ENCODE measurements at regions not wholly inside any gene's neighbourhood (a gene's known extent, or its start where the extent isn't known, plus 50 kb on each side); places are given as distances from the start of the nearest gene placed in this dataset.
A peak's percentile ranks its signal among the peaks of the same experiment; 100 is the strongest.

DNA sequence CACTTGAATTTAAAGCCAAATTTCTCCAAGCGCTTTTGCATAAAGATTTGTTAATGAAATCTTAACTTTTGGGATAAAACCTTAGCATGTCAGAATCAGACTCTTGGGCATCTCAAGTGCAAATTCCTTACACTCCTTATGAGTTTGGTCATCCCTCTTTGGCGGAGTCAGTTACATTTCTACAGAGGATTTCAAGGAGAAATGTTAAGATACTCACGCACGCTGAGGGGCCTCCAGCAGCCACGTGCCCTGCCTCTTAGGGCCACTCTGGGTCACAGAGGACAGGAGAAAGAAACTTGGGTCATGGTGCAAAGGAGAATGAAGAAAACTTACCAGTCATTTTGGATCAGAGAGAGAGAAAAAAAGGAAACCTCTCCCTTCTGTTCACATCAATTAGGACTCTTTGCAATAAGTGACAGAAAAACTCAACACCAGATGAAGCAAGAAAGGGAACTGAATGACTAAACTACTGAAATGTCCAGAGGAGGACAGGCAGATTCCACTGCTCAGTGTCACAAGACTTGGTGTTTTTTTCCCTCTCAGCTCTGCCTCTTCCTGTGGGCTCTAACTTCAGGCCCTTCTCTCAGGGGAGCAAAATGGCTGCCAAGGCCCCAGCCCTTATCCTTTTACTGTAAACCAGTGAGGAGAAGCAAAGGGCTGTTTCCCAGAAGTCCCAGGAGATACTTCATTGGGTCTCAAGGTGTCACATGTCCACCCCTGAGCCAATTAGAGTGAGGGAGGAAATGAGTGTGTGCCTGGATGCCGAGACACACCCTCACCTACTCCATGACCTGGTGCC lies 63.3 kb upstream of the NFIL3 start:
- Histone ChIP-seq H3K4me1 (ENCODE audit: control insufficient read depth, insufficient read depth, low read length) (peaks cover 21% of the 10 kb centered on the region), H3K9me3 (replicated peaks; ENCODE audit: low read length) (no peaks in the 10 kb centered on the region), H3K4me3 (ENCODE audit: low read length) (no peak overlapping the region), H3K27me3 (ENCODE audit: control insufficient read depth, insufficient read depth, low read length) (no peaks in the 10 kb centered on the region), H3K4me2 (ENCODE audit: low read length) (no peak overlapping the region), H3K36me3 (ENCODE audit: insufficient read depth, low read length) (no peaks in the 10 kb centered on the region), H3K9ac (ENCODE audit: low read depth, low read length) (no peak overlapping the region)

DNA sequence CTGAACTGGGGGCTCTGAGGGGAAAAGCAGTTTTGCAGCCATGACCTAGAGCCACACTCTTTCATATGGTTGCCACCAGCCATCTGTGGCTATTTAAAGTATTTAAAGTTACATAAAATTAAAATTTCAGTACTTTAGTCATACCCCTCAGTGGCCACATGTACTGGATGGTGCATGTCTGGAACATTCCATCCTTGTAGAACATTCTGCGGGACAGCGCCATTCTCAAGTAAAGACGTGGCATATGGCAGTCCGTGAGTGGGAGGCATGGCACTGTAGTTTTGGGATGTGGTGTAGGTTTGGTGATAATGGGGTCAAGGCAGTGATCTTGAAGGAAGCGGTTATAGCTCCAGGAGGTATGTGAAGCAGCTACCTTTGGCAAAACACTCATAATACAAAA lies 61.4 kb upstream of the NFIL3 start:
- no peak overlapping the region for H3K4me3 ChIP-seq (ENCODE audit: low read length)
- H3K9me3 ChIP-seq (replicated peaks; ENCODE audit: low read length), result no peaks in the 10 kb centered on the region
- no peaks in the 10 kb centered on the region for H3K27me3 ChIP-seq (ENCODE audit: control insufficient read depth, insufficient read depth, low read length)
- no peak overlapping the region for H3K4me2 ChIP-seq (ENCODE audit: low read length)
- peaks cover 21% of the 10 kb centered on the region for H3K4me1 ChIP-seq (ENCODE audit: control insufficient read depth, insufficient read depth, low read length)
- H3K36me3 ChIP-seq (ENCODE audit: insufficient read depth, low read length), result no peaks in the 10 kb centered on the region
- no peak overlapping the region for H3K9ac ChIP-seq (ENCODE audit: low read depth, low read length)

DNA sequence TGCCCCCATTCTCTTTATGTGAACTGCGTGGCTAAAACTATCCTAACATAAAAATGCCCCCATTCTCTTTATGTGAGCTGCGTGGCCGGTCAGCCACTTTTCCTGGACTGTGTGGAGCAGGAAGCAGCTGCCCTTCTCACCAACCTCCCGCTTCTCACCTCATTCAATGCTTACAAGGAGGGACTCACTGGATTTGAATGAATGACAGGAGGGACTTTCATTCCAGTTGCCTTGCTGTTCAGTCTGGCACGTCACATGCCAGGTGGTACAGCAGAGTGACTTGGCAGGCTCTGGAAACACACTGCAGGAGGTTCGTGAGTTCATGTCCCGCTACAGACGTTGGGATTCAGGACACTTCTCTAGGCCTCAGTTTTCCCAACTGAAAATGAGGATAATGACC lies 60.2 kb upstream of the NFIL3 start:
- Histone ChIP-seq H3K4me2 (ENCODE audit: low read length) (no peak overlapping the region), H3K9ac (ENCODE audit: low read depth, low read length) (no peak overlapping the region), H3K36me3 (ENCODE audit: insufficient read depth, low read length) (no peaks in the 10 kb centered on the region), H3K4me1 (ENCODE audit: control insufficient read depth, insufficient read depth, low read length) (peaks cover 21% of the 10 kb centered on the region), H3K9me3 (replicated peaks; ENCODE audit: low read length) (no peaks in the 10 kb centered on the region), H3K4me3 (ENCODE audit: low read length) (no peak overlapping the region), H3K27me3 (ENCODE audit: control insufficient read depth, insufficient read depth, low read length) (no peaks in the 10 kb centered on the region)

DNA sequence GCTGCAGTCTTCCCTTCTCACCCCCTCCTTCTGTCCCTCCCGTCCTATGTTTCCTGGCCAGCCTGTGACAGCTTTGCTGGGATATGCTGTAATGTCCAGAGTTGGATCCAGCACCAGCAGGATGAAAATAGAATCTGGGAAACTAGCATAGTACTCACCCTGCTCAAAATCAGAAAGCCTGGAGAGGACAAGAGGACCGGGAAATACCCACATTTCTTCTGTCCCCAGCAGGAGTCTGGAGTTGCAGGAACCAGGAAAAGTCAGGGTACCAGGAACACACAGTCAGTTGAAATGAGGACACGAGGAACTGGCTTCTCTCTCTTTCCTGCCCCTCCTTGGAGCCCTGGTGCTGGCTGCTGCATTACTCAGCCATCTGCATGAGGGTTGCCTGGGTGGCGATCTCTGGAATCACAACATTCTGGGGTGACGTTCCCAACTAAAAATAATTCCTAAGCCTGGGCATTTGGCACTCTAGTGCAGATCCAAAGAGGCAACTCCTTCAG lies 59.6 kb upstream of the NFIL3 start:
- Histone ChIP-seq H3K9ac (ENCODE audit: low read depth, low read length) (peak overlapping the region; percentile 7), H3K27me3 (ENCODE audit: control insufficient read depth, insufficient read depth, low read length) (no peaks in the 10 kb centered on the region), H3K36me3 (ENCODE audit: insufficient read depth, low read length) (no peaks in the 10 kb centered on the region), H3K4me1 (ENCODE audit: control insufficient read depth, insufficient read depth, low read length) (peaks cover 21% of the 10 kb centered on the region), H3K4me3 (ENCODE audit: low read length) (no peak overlapping the region), H3K9me3 (replicated peaks; ENCODE audit: low read length) (no peaks in the 10 kb centered on the region), H3K4me2 (ENCODE audit: low read length) (peak overlapping the region; percentile 53)

DNA sequence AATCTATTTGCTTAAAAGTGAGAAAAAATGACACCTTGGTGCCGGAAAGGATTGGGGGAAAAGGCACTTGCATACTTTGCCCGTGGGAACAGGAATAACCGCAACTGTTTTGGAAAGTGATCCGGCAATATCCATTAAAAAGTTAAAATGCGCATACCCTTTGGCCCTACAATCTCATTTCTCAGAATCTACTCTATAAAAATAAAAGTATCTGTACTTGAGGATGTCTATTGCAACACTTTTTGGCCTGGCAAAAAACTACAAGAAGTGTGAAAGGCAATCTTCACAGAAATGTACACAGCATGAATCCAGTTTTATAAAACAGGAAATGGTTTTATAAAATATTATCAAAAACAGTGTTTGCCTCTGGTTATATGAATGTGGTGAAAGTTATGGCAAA lies 58.3 kb upstream of the NFIL3 start:
- Histone ChIP-seq H3K4me1 (ENCODE audit: control insufficient read depth, insufficient read depth, low read length) (peaks cover 16% of the 10 kb centered on the region), H3K9me3 (replicated peaks; ENCODE audit: low read length) (no peaks in the 10 kb centered on the region), H3K27me3 (ENCODE audit: control insufficient read depth, insufficient read depth, low read length) (peaks cover 5% of the 10 kb centered on the region), H3K4me3 (ENCODE audit: low read length) (no peak overlapping the region), H3K4me2 (ENCODE audit: low read length) (no peak overlapping the region), H3K9ac (ENCODE audit: low read depth, low read length) (no peak overlapping the region), H3K36me3 (ENCODE audit: insufficient read depth, low read length) (no peaks in the 10 kb centered on the region)

DNA sequence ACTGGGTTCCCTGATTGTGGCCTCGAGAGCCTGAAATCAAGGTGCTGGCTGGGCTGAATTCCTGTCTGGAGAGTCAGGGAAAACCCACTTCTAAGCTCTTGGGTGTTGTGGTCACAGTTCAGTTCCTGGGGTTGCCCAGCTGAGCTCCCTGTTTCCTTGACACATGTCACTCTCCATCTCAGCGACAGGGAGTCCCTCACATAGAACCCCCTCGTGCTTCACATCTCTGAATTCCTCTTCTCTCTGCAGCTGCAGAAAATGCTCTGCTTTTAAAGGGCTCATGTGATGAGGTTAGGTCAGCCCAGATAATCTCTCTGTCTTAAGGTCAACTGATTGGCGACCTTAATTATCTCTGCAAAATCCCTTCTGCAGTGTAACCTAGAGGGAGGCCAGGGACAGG lies 53.5 kb upstream of the NFIL3 start:
- H3K4me2 ChIP-seq (ENCODE audit: low read length), result no peak overlapping the region
- no peak overlapping the region for H3K4me3 ChIP-seq (ENCODE audit: low read length)
- H3K27me3 ChIP-seq (ENCODE audit: control insufficient read depth, insufficient read depth, low read length), result peaks cover 5% of the 10 kb centered on the region
- no peaks in the 10 kb centered on the region for H3K4me1 ChIP-seq (ENCODE audit: control insufficient read depth, insufficient read depth, low read length)
- H3K9ac ChIP-seq (ENCODE audit: low read depth, low read length), result no peak overlapping the region
- H3K36me3 ChIP-seq (ENCODE audit: insufficient read depth, low read length), result no peaks in the 10 kb centered on the region
- no peaks in the 10 kb centered on the region for H3K9me3 ChIP-seq (replicated peaks; ENCODE audit: low read length)

DNA sequence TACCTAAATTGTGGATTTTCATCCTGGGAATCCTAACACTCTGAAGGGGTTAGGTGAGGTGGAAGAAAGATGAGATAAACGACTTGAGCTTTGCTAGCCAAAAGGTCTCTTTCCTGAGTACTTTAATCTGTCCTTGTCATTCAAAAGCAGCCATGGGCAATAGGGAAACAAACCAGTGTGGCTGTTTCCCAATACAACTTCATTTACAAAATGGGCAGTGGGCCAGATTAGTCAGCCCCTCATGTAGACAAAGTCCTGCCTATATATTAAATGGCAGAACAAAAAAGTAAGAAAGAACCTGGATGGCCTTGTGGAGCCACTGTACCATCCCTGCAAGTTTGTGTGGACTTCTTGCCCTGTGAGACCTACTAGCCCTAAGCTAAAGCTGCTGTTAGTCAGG lies 51.0 kb upstream of the NFIL3 start:
- H3K4me2 ChIP-seq (ENCODE audit: low read length), result no peak overlapping the region
- H3K4me3 ChIP-seq (ENCODE audit: low read length), result no peak overlapping the region
- peaks cover 5% of the 10 kb centered on the region for H3K27me3 ChIP-seq (ENCODE audit: control insufficient read depth, insufficient read depth, low read length)
- H3K9ac ChIP-seq (ENCODE audit: low read depth, low read length), result no peak overlapping the region
- H3K9me3 ChIP-seq (replicated peaks; ENCODE audit: low read length), result no peaks in the 10 kb centered on the region
- no peaks in the 10 kb centered on the region for H3K36me3 ChIP-seq (ENCODE audit: insufficient read depth, low read length)
- H3K4me1 ChIP-seq (ENCODE audit: control insufficient read depth, insufficient read depth, low read length), result no peaks in the 10 kb centered on the region
